GM23248 (cell line): ENCODE measurements at regions not wholly inside any gene's neighbourhood (a gene's known extent, or its start where the extent isn't known, plus 50 kb on each side); places are given as distances from the start of the nearest gene placed in this dataset.

Experiments
- DNase-seq: peaks from one replicate; pipeline ENCODE4 v3.0.0-alpha.2; 2015
- H2AFZ ChIP-seq: fragments of 200-600 bp; sonication (generic); 2 replicates; pipeline ENCODE4 v1.6.1; 2016; ENCODE audit warnings: antibody characterized with exemption
- H3F3A ChIP-seq: fragments of 200-600 bp; sonication (generic); 2 replicates; pipeline ENCODE4 v1.6.1; 2016; ENCODE audit warnings: mild to moderate bottlenecking, antibody characterized with exemption, mixed run types; ENCODE audit not compliant: insufficient read depth
- H3K27ac ChIP-seq: fragments of 200-600 bp; sonication (generic); 2 replicates; pipeline ENCODE4 v1.5.1; 2016; ENCODE audit warnings: mild to moderate bottlenecking
- H3K27me3 ChIP-seq: fragments of 200-600 bp; sonication (generic); replicated peaks from 2 replicates; pipeline ENCODE4 v1.6.1; 2016; ENCODE audit warnings: mild to moderate bottlenecking; ENCODE audit not compliant: insufficient read depth
- H3K36me3 ChIP-seq: fragments of 200-600 bp; sonication (generic); 2 replicates; pipeline ENCODE4 v1.6.1; 2016; ENCODE audit warnings: low read depth, mild to moderate bottlenecking
- H3K4me1 ChIP-seq: fragments of 200-600 bp; sonication (generic); 2 replicates; pipeline ENCODE4 v1.6.1; 2016; ENCODE audit warnings: mild to moderate bottlenecking; ENCODE audit not compliant: insufficient read depth
- H3K4me2 ChIP-seq: fragments of 200-600 bp; sonication (generic); one replicate; pipeline ENCODE4 v1.6.1; 2016; ENCODE audit warnings: mild to moderate bottlenecking; ENCODE audit not compliant: unreplicated experiment
- H3K4me3 ChIP-seq: fragments of 200-600 bp; sonication (generic); 2 replicates; pipeline ENCODE4 v1.5.1; 2016; ENCODE audit warnings: mild to moderate bottlenecking
- H3K79me2 ChIP-seq: fragments of 200-600 bp; sonication (generic); 2 replicates; pipeline ENCODE4 v1.6.1; 2016; ENCODE audit warnings: mild to moderate bottlenecking; ENCODE audit not compliant: insufficient read depth
- H3K9ac ChIP-seq: fragments of 200-600 bp; sonication (generic); 2 replicates; pipeline ENCODE4 v1.6.1; 2016; ENCODE audit warnings: mild to moderate bottlenecking
- H3K9me2 ChIP-seq: fragments of 200-600 bp; sonication (generic); 2 replicates; pipeline ENCODE4 v1.6.1; 2016; ENCODE audit warnings: mixed run types, mild to moderate bottlenecking, moderate library complexity; ENCODE audit not compliant: insufficient read depth
- H3K9me3 ChIP-seq: fragments of 200-600 bp; sonication (generic); one replicate; pipeline ENCODE4 v1.6.1; 2017; ENCODE audit warnings: low read depth
- H4K20me1 ChIP-seq: fragments of 200-600 bp; sonication (generic); 2 replicates; pipeline ENCODE4 v1.6.0; 2016; ENCODE audit not compliant: insufficient read depth
- EZH2 ChIP-seq: fragments of 200-600 bp; sonication (generic); IDR thresholded peaks from 2 replicates; pipeline ENCODE4 v1.6.1; 2018; ENCODE audit warnings: antibody characterized with exemption, mild to moderate bottlenecking; ENCODE audit not compliant: insufficient read depth, poor library complexity, severe bottlenecking
- EZH2phosphoT487 ChIP-seq: fragments of 200-600 bp; sonication (generic); IDR thresholded peaks from 2 replicates; pipeline ENCODE4 v1.6.1; 2018; ENCODE audit warnings: antibody characterized with exemption, moderate library complexity, mild to moderate bottlenecking, low read depth; ENCODE audit not compliant: insufficient read depth
- WGBS, 2 experiments: methylation state at CpG; one replicate each; pipeline ENCODE4 v1.1.6; 2015 to 2017; ENCODE audit warnings: low lambda C conversion rate in 2 of 2, low coverage in 1 of 2; ENCODE audit errors: missing lambda C conversion rate in 2 of 2; 5-methylcytosine and 5-hydroxymethylcytosine counted together
- in situ Hi-C: fragments of 300-500 bp; cut with MboI; formaldehyde crosslinking; loops from 2 replicates; pipeline ENCODE4 v1.15.0; 2020

GRCh38 chr3:170713653-170714052 is 127.8 kb upstream of the SLC7A14 start:
- 78 to 81% methylated on average over 4 of the region's 4 CpGs for WGBS, 2 experiments
- H3K4me1 ChIP-seq, result peaks cover 61% of the 10 kb centered on the region
- H4K20me1 ChIP-seq, result no peaks in the 10 kb centered on the region
- H3K4me3 ChIP-seq, result no peak overlapping the region
- in situ Hi-C loops, result no loop called here
- H3F3A ChIP-seq, result peaks cover 60% of the 10 kb centered on the region
- no peaks in the 10 kb centered on the region for H3K9me3 ChIP-seq
- H3K79me2 ChIP-seq, result no peaks in the 10 kb centered on the region
- no peaks in the 10 kb centered on the region for H3K36me3 ChIP-seq
- H3K27me3 ChIP-seq, result no peaks in the 10 kb centered on the region
- peak overlapping the region; percentile 56 for H3K4me2 ChIP-seq
- no peak overlapping the region for H2AFZ ChIP-seq
- H3K9ac ChIP-seq, result no peak overlapping the region
- no peak for DNase-seq
- no peak for TF ChIP-seq EZH2
- TF ChIP-seq EZH2phosphoT487, result no peak
- peak overlapping the region; percentile 65 for H3K27ac ChIP-seq
- H3K9me2 ChIP-seq, result no peaks in the 10 kb centered on the region

DNA sequence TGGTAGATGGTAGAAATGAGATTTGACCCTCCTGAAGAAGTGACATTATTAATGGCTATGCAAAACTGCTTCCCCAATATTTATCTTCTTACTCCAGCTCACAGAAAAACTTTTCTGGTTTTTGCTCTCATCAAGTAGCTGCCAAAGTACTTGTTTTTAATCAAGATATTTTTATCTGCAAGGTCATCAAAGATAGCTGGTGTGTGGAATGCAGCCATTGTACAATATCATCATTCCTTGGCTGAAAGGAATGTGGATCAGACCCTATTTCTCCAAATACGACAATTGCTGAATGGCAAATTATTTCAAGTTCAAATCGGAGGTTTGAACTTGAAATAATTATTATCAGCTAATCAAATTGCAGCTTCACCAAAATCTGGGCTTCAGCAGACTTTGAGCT is 126.9 kb upstream of the SLC7A14 start:
- Histone ChIP-seq H3K9ac (no peak overlapping the region), H3F3A (peaks cover 68% of the 10 kb centered on the region), H2AFZ (no peak overlapping the region), H3K36me3 (no peaks in the 10 kb centered on the region), H3K4me1 (peaks cover 69% of the 10 kb centered on the region), H3K27me3 (no peaks in the 10 kb centered on the region), H3K9me3 (no peaks in the 10 kb centered on the region), H3K4me2 (no peak overlapping the region), H4K20me1 (no peaks in the 10 kb centered on the region), H3K79me2 (no peaks in the 10 kb centered on the region), H3K27ac (no peak overlapping the region), H3K4me3 (no peak overlapping the region), H3K9me2 (no peaks in the 10 kb centered on the region)
- in situ Hi-C loops, result no loop called here
- no peak for DNase-seq
- 11 to 13% methylated on average over 2 of the region's 2 CpGs for WGBS, 2 experiments
- TF ChIP-seq EZH2phosphoT487 (no peak), EZH2 (no peak)

GRCh38 chr3:170712336-170712735 is 126.5 kb upstream of the SLC7A14 start:
- Histone ChIP-seq H2AFZ (no peak overlapping the region), H3K27me3 (no peaks in the 10 kb centered on the region), H3K27ac (no peak overlapping the region), H3K9me2 (no peaks in the 10 kb centered on the region), H3K4me2 (peak overlapping the region; percentile 14), H3K4me3 (no peak overlapping the region), H3K36me3 (no peaks in the 10 kb centered on the region), H3F3A (peaks cover 65% of the 10 kb centered on the region), H3K9me3 (no peaks in the 10 kb centered on the region), H3K9ac (no peak overlapping the region), H4K20me1 (no peaks in the 10 kb centered on the region), H3K4me1 (peaks cover 69% of the 10 kb centered on the region), H3K79me2 (no peaks in the 10 kb centered on the region)
- 92 to 100% methylated on average over 1 of the region's 1 CpG for WGBS, 2 experiments
- no peak for TF ChIP-seq EZH2
- no peak for TF ChIP-seq EZH2phosphoT487
- DNase-seq, result peak; percentile 13
- in situ Hi-C loops, result no loop called here

- no peak for TF ChIP-seq EZH2phosphoT487
- no peak for TF ChIP-seq EZH2
- Histone ChIP-seq H3K9ac (no peak overlapping the region), H3K4me2 (peak overlapping the region; percentile 14), H3K36me3 (no peaks in the 10 kb centered on the region), H3F3A (peaks cover 65% of the 10 kb centered on the region), H2AFZ (no peak overlapping the region), H3K9me2 (no peaks in the 10 kb centered on the region), H4K20me1 (no peaks in the 10 kb centered on the region), H3K4me3 (no peak overlapping the region), H3K79me2 (no peaks in the 10 kb centered on the region), H3K4me1 (peaks cover 69% of the 10 kb centered on the region), H3K27ac (no peak overlapping the region), H3K27me3 (no peaks in the 10 kb centered on the region), H3K9me3 (no peaks in the 10 kb centered on the region)
- in situ Hi-C loops, result no loop called here
- peak; percentile 8 for DNase-seq
Measured at GRCh38 chr3:170711786-170712185, 125.9 kb upstream of the SLC7A14 start.

DNA sequence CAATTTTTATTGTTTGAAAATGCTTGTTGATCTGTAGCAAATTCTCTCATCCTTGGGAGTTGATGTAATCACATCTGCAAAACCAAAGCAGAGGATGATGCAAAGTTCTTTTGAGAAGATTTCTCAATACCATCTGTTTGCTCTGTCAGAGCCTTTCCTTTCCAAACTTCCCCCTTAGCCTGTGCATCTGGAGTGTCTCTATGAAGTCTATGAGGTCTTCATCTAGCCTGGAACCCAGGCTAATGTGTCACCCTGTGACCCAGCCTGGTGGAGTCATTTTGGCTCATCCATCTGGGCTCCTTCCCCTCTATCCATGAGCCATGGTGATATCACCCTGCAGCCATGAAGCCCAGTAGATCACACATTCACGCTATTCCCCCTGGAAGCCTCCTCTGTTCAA is 123.2 kb upstream of the SLC7A14 start:
- Histone ChIP-seq H3K27me3 (no peaks in the 10 kb centered on the region), H2AFZ (no peak overlapping the region), H3K9me2 (no peaks in the 10 kb centered on the region), H3K36me3 (no peaks in the 10 kb centered on the region), H3K4me3 (no peak overlapping the region), H3K9me3 (no peaks in the 10 kb centered on the region), H3K9ac (no peak overlapping the region), H3K27ac (peak overlapping the region; percentile 62), H3F3A (peaks cover 45% of the 10 kb centered on the region), H4K20me1 (no peaks in the 10 kb centered on the region), H3K79me2 (no peaks in the 10 kb centered on the region), H3K4me1 (peaks cover 63% of the 10 kb centered on the region), H3K4me2 (peak overlapping the region; percentile 40)
- in situ Hi-C loops, result no loop called here
- 4 to 15% methylated on average over 1 of the region's 1 CpG for WGBS, 2 experiments
- TF ChIP-seq EZH2 (no peak), EZH2phosphoT487 (no peak)
- DNase-seq, result peak; percentile 98
